SK-N-MC (cell line): ENCODE measurements at regions not wholly inside any gene's neighbourhood (a gene's known extent, or its start where the extent isn't known, plus 50 kb on each side); places are given as distances from the start of the nearest gene placed in this dataset.

Experiments
- DNase-seq: peaks from one replicate; pipeline ENCODE4 v3.0.0-alpha.2; 2011; ENCODE audit warnings: low read depth, low spot score
- H3K27ac ChIP-seq: fragments of 200-600 bp; sonication (generic); 2 replicates; pipeline ENCODE4 v1.5.1; 2016; ENCODE audit warnings: mixed run types
- H3K36me3 ChIP-seq: fragments of 200-600 bp; sonication (generic); 2 replicates; pipeline ENCODE4 v1.6.1; 2017; ENCODE audit warnings: antibody characterized with exemption, low read length, mixed read lengths; ENCODE audit not compliant: insufficient read depth
- H3K4me3 ChIP-seq: fragments of 200-600 bp; sonication (generic); 2 replicates; pipeline ENCODE4 v1.5.1; 2016
- H3K9ac ChIP-seq: fragments of 200-600 bp; sonication (generic); 2 replicates; pipeline ENCODE4 v1.8.0; 2017; ENCODE audit warnings: mixed run types, mixed read lengths; ENCODE audit not compliant: insufficient read length
- H3K9me3 ChIP-seq: fragments of 200-600 bp; sonication (generic); 2 replicates; pipeline ENCODE4 v1.6.1; 2017; ENCODE audit warnings: low read depth, mild to moderate bottlenecking, antibody characterized with exemption, low read length, moderate library complexity, mixed read lengths
- EZH2 ChIP-seq: fragments of 200-600 bp; sonication (generic); IDR thresholded peaks from one replicate; pipeline ENCODE4 v1.6.1; 2017; ENCODE audit warnings: antibody characterized with exemption
- FOXP2 ChIP-seq: optimal IDR thresholded peaks from 2 replicates; pipeline ENCODE3; 2011; ENCODE audit warnings: mild to moderate bottlenecking, moderate library complexity; ENCODE audit not compliant: insufficient read depth; ENCODE audit errors: extremely low read length, control extremely low read depth
- POLR2AphosphoS5 ChIP-seq: IDR thresholded peaks from 2 replicates; pipeline ENCODE4 v1.6.1; 2012; ENCODE audit warnings: mild to moderate bottlenecking, low read depth, low read length, borderline replicate concordance

GRCh38 chr12:61412201-61412600 is 848.0 kb upstream of the USP15 start:
- Histone ChIP-seq H3K27ac (no peak overlapping the region), H3K9ac (no peak overlapping the region), H3K36me3 (no peaks in the 10 kb centered on the region), H3K4me3 (no peak overlapping the region), H3K9me3 (no peaks in the 10 kb centered on the region)
- DNase-seq = no peak
- TF ChIP-seq FOXP2 (no peak), POLR2AphosphoS5 (no peak), EZH2 (no peak)

GRCh38 chr12:61414470-61414869 is 845.7 kb upstream of the USP15 start:
- no peak overlapping the region for H3K4me3 ChIP-seq
- no peak for TF ChIP-seq EZH2
- TF ChIP-seq POLR2AphosphoS5 = no peak
- no peak for TF ChIP-seq FOXP2
- H3K9ac ChIP-seq = no peak overlapping the region
- no peaks in the 10 kb centered on the region for H3K36me3 ChIP-seq
- H3K9me3 ChIP-seq = no peaks in the 10 kb centered on the region
- no peak overlapping the region for H3K27ac ChIP-seq
- DNase-seq = no peak

DNA sequence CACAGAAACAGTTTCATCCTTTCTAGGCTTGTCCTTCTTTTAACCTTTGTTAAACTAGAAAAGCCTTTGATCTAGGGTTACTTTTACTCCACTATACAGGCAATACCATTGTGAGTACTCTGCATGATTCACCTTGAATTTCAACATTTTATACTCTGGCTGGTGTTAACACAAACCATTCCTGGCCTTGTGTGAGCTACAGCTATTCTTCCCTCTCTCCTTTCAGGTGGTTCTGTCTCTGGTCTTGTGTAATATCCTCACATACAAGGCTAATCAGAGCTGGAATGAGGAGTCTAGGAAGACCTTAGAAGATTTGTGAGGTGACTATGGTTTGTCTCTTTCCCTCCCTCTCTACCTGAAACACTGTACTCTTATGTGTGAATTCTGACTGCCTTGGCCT is 837.4 kb upstream of the USP15 start:
- no peak for TF ChIP-seq EZH2
- no peak for TF ChIP-seq FOXP2
- H3K27ac ChIP-seq = no peak overlapping the region
- H3K9ac ChIP-seq = no peak overlapping the region
- H3K9me3 ChIP-seq = no peaks in the 10 kb centered on the region
- DNase-seq = no peak
- H3K4me3 ChIP-seq = no peak overlapping the region
- H3K36me3 ChIP-seq = no peaks in the 10 kb centered on the region

GRCh38 chr12:61452076-61452475 is 808.1 kb upstream of the USP15 start:
- no peak overlapping the region for H3K4me3 ChIP-seq
- DNase-seq = peak; percentile 2
- TF ChIP-seq EZH2 = no peak
- TF ChIP-seq POLR2AphosphoS5 = no peak
- no peak for TF ChIP-seq FOXP2
- H3K9ac ChIP-seq = no peak overlapping the region
- no peaks in the 10 kb centered on the region for H3K9me3 ChIP-seq
- H3K36me3 ChIP-seq = no peaks in the 10 kb centered on the region
- no peak overlapping the region for H3K27ac ChIP-seq

GRCh38 chr12:61487728-61488127 is 772.5 kb upstream of the USP15 start:
- no peaks in the 10 kb centered on the region for H3K9me3 ChIP-seq
- H3K4me3 ChIP-seq = no peak overlapping the region
- H3K36me3 ChIP-seq = no peaks in the 10 kb centered on the region
- TF ChIP-seq FOXP2 (no peak), EZH2 (no peak), POLR2AphosphoS5 (no peak)
- no peak overlapping the region for H3K9ac ChIP-seq
- no peak for DNase-seq
- H3K27ac ChIP-seq = no peak overlapping the region

DNA sequence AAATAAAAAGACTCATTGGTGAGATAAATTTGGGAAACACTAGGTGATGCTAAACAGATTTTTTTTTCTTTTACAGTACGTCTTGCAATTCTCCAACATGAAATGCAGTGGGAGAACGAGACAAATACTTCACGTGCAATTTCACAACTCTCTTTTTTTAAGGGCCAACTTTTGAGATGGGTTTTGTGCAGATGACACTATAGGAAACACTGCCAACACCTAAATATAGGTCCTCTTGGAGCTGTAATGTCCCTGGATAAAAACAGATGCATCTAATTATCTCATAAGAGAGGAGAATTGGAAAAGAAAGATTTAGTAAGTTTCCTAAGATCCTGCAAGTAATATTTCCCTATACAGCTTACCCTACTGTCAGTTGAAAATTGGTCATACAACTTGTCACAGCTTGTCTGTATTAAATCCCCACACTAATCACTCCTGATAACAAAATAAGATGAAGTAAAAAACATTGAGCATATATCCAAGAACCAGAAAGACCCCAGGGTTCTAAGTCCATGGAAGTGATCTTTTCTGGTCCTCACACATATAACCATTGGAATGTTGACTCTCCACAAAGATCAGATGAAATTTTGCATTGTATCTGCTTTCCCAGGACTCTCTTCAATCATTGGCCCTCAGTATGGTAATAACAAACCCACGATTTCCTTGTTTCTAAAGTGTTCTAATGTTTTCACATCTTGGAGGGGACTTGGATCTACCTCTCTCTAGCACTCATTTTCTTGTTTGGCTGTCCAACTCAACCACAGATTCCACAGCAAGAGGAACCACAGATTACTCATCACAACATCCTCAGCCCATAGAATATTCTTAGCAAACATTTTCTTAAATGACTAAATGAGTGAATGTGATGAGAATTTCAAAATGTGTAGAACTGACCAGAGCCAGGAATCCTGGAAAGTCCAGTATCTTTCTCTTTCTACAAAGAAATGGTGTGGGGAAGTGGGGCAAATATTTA is 769.4 kb upstream of the USP15 start:
- no peak overlapping the region for H3K27ac ChIP-seq
- H3K9me3 ChIP-seq = no peaks in the 10 kb centered on the region
- no peak overlapping the region for H3K9ac ChIP-seq
- DNase-seq = no peak
- H3K4me3 ChIP-seq = no peak overlapping the region
- no peak for TF ChIP-seq FOXP2
- no peak for TF ChIP-seq EZH2
- TF ChIP-seq POLR2AphosphoS5 = no peak
- H3K36me3 ChIP-seq = no peaks in the 10 kb centered on the region

GRCh38 chr12:61502179-61502578 is 758.0 kb upstream of the USP15 start:
- TF ChIP-seq POLR2AphosphoS5 = no peak
- TF ChIP-seq FOXP2 = no peak
- no peak for TF ChIP-seq EZH2
- 0 out of 2 replicates have a peak, but pooled peaks cover 3% of the 10 kb centered on the region for H3K9me3 ChIP-seq
- H3K4me3 ChIP-seq = no peak overlapping the region
- no peak overlapping the region for H3K9ac ChIP-seq
- no peak overlapping the region for H3K27ac ChIP-seq
- DNase-seq = no peak
- H3K36me3 ChIP-seq = no peaks in the 10 kb centered on the region

DNA sequence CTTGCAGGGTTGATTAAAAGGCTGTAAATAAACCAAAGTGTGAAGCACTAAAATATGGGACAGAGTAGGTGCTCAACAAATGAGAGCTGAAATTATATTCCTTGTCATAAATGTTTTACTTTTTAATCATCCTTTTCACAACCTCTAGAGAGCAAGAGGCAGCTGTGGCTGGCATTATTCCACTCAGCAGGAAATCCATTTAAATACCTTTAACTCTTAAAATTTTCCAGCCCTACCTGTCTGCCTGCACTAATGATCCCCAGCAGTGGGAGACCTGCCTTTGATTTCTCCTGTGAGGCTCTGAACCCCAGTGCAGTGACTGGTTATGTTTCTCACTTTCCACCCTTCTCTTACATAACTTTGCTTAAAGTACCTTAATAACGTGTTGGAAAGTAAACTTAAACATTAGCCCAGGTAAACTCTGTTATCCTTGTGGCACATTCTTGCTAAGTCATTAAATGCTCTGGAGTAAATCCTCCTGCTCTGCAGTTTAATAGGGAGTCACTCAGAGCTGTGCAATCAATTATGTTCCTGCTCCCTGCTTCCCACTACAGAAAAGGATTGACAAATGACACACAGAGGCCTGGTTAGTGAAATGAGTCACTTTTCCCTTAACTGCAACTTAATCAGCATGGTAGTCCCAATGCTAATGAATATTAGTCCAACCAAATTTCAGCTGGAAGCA is 755.7 kb upstream of the USP15 start:
- TF ChIP-seq FOXP2 = no peak
- no peak for TF ChIP-seq POLR2AphosphoS5
- TF ChIP-seq EZH2 = no peak
- Histone ChIP-seq H3K9me3 (0 out of 2 replicates have a peak, but pooled peaks cover 3% of the 10 kb centered on the region), H3K9ac (no peak overlapping the region), H3K27ac (no peak overlapping the region), H3K36me3 (no peaks in the 10 kb centered on the region), H3K4me3 (no peak overlapping the region)
- DNase-seq = no peak

- no peak overlapping the region for H3K9ac ChIP-seq
- no peak for DNase-seq
- no peak overlapping the region for H3K4me3 ChIP-seq
- TF ChIP-seq EZH2 (no peak), FOXP2 (no peak), POLR2AphosphoS5 (no peak)
- no peaks in the 10 kb centered on the region for H3K36me3 ChIP-seq
- no peak overlapping the region for H3K27ac ChIP-seq
- no peaks in the 10 kb centered on the region for H3K9me3 ChIP-seq
Observed at GRCh38 chr12:61513499-61513898, 746.7 kb upstream of the USP15 start.
